K562 (cell line): ENCODE measurements at regions not wholly inside any gene's neighbourhood (a gene's known extent, or its start where the extent isn't known, plus 50 kb on each side); places are given as distances from the start of the nearest gene placed in this dataset.

Experiments
- CHD7 ChIP-seq: fragments of 200-600 bp; sonication (generic); IDR thresholded peaks from one replicate; pipeline ENCODE4 v1.6.1; 2012; ENCODE audit warnings: mild to moderate bottlenecking, low read depth, low read length, inconsistent platforms

GRCh38 chr15:39230908-39231285, 350.0 kb upstream of the THBS1 start (continued):
- TF ChIP-seq CHD7: no peak
